ENCODE measurements at regions not wholly inside any gene's neighbourhood (a gene's known extent, or its start where the extent isn't known, plus 50 kb on each side); places are given as distances from the start of the nearest gene placed in this dataset.

GRCh38 chr6:127397729-127398630 is 54.6 kb upstream of the ECHDC1 start:
- TF ChIP-seq CTCF (IDR thresholded peaks at IDR 0.05) (no peak), EZH2 (IDR thresholded peaks at IDR 0.05; ENCODE audit: borderline replicate concordance, insufficient read depth, low read depth, low read length, poor library complexity, severe bottlenecking) (no peak)
